ENCODE measurements at regions not wholly inside any gene's neighbourhood (a gene's known extent, or its start where the extent isn't known, plus 50 kb on each side); places are given as distances from the start of the nearest gene placed in this dataset.
"Not testable (repeated sequence)": the region's sequence is repeated elsewhere in the genome, so short reads cannot be mapped to it uniquely, and the experiment has no call there.

DNA sequence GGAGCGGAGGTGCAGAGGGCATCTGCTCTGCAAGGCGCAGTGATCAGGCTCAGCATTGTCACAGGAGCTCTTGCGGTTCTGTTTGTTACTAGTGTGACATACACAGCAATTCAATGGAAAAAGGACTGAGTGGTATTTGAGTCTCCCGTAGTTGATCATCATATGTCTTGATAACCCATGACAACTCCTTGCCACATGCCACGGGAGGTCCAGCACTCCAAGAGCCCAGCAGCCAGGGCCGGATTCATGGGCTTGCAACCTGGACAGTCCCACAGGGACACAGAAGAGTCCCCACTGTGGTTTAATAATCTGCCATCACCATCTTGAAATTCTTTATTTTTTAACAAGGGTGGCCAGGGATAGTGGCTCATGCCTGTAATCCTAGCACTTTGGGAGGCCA, 58.1 kb upstream of the ROPN1B start:
- H3K9me3 Mint-ChIP-seq (ENCODE audit: low read depth); H3K27me3 Mint-ChIP-seq; H3K36me3 Mint-ChIP-seq; H3K4me3 Mint-ChIP-seq; H3K4me1 Mint-ChIP-seq (ENCODE audit: low read depth); H3K27ac Mint-ChIP-seq: not testable (repeated sequence)

DNA sequence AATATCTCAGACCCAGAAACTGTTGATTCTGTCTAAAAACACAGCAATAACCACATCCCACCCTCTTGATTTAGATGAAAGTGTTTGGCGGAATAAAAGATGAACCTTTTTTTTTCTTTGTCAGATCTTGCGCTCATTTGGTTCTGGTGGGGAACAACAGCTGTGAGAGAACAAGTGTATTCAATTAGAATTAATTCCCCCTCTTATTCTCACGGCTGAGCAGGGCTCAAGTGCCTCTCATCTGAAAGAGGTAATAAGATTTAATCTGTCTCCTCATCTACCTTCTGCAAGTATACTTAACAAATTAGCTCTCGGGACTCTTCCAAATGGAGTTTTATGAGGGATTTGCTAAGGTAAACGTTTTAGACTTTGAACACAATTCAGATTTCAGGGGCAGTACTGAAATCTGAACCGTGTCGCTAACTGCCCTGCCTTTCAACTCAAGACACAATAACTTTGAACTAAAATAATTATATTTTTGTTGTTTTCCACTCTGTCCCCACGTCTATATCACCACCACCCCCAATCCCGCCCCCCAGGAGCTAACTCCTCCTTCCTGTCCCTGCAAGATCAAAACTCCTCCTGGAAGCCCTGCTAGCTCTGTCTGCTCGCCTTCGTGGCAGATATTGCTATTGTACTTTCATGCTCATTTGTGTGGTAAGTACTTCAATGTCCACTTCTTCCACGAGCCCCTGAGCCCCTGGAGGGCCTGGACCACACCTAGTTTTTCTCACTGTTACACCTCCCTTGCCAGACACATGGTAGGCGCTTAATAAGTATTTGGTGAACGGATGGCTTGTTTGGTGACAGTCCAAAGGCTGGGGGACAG, 54.2 kb upstream of the ROPN1B start:
- Mint-ChIP-seq H3K4me1 (ENCODE audit: low read depth) (peaks cover 25% of the 10 kb centered on the region), H3K4me3 (peak overlapping the region; percentile 92)
- not testable (repeated sequence) for H3K36me3 Mint-ChIP-seq; H3K27me3 Mint-ChIP-seq; H3K9me3 Mint-ChIP-seq (ENCODE audit: low read depth); H3K27ac Mint-ChIP-seq

DNA sequence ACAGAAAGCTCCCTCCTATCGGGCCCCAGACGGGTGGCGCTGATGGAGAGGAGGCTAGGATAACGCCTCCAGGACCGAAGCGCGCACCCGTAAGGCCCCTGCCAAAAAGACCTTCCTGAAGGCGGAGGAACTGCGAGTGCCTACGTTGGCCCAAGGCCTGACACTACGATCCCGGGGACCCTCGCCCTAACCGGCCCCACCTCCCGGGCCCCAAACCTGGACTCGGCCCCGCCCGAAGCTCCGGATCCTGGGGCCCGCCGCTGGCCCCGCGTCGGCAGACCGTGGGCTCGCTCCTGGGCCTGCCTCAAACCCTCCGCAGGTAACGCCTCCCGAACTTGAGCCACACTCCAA, 53.6 kb upstream of the ROPN1B start:
- not testable (repeated sequence) for H3K27me3 Mint-ChIP-seq; H3K36me3 Mint-ChIP-seq; H3K27ac Mint-ChIP-seq; H3K9me3 Mint-ChIP-seq (ENCODE audit: low read depth)
- Mint-ChIP-seq H3K4me3 (peak overlapping the region; percentile 92), H3K4me1 (ENCODE audit: low read depth) (peaks cover 25% of the 10 kb centered on the region)

DNA sequence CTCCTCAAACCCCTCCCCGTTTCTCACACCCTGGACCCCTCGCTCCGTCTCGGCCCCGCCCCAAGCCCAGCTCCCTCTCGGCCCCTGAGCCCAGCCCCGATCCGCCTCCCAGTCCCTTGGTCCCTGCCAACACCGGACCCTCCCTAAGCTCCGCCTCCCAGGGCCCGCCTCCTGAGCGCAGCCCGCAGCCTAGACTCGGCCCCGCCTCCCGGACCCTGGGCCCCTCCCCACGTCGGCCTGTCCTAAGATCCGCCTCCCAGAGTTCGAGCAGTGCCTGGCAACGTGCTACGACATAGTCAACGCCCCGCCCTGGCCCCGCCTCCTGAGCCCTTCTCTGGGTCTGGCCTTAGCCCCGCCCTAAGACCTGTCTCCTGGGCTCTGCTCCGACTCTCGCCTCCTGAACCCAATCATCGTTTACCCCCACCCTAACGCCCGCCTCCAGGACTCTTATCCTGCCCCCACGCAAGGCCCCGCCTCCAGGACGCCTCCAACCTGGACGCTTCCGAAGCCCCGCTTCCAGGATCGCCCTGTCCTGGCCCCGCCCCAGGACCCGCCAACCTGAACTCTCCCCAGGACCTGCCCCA, 53.1 kb upstream of the ROPN1B start:
- Mint-ChIP-seq H3K4me1 (ENCODE audit: low read depth) (peaks cover 25% of the 10 kb centered on the region), H3K4me3 (peak overlapping the region; percentile 92), H3K27ac (peak overlapping the region; percentile 41)
- H3K9me3 Mint-ChIP-seq (ENCODE audit: low read depth); H3K36me3 Mint-ChIP-seq; H3K27me3 Mint-ChIP-seq: not testable (repeated sequence)

DNA sequence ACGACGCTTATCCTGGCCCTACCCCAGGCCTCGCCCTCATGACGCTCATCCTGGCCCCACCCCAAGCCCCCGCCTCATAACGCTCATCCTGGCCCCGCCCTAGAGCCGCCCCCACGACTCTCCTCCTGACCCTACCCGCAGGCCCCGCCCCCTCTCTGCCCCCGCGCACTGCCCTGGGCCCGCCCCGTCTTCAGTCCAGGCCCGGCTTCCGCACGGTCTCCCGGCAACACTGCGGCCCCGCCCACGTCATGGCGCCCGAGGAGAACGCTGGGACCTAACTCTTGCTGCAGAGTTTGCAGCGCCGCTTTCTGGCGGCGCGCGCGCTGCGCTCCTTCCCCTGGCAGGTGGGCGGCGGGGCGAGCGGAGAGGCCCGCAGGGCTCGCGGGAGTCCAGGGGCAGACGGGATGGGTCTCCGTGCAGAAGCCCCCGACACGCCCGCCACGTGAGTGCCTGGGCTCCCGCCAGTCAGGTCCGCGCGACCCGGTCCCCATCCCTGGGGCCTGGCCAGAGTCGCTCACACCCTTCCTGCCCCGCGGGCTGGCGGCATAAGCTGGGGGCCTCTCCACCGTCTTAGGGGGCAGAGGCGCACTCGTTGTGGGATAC, 52.5 kb upstream of the ROPN1B start:
- Mint-ChIP-seq H3K27ac (peak overlapping the region; percentile 91), H3K4me1 (ENCODE audit: low read depth) (peaks cover 25% of the 10 kb centered on the region), H3K36me3 (no peaks in the 10 kb centered on the region), H3K27me3 (no peaks in the 10 kb centered on the region), H3K4me3 (peak overlapping the region; percentile 92), H3K9me3 (ENCODE audit: low read depth) (no peaks in the 10 kb centered on the region)

DNA sequence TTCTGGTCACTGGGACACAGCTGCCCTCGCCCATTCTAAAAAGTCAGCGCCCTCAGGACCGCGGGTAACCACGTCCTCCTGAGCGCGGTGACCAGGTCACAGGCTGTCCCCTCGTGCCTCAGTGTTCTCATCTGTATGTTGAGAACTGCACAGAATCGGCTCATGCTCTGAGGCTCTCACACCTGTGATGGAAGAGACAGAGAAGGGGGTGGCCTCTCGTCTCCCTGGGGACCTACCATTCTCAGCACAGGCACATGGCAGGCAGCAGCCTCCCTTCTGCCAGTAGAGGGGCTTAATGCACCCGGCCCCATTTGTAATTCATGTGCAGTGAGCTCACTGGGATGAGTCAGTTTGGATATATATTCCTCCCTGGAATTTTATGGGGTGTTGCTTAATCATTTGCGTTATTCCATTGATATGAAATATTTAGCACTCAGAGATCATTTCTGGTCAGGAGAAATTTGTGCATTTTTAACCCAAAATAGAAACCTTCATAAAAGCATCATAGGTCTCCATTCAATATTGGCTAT, 51.9 kb upstream of the ROPN1B start:
- Mint-ChIP-seq H3K4me3 (peak overlapping the region; percentile 92), H3K4me1 (ENCODE audit: low read depth) (peaks cover 25% of the 10 kb centered on the region), H3K27ac (peak overlapping the region; percentile 91)
- not testable (repeated sequence) for H3K9me3 Mint-ChIP-seq (ENCODE audit: low read depth); H3K36me3 Mint-ChIP-seq; H3K27me3 Mint-ChIP-seq

DNA sequence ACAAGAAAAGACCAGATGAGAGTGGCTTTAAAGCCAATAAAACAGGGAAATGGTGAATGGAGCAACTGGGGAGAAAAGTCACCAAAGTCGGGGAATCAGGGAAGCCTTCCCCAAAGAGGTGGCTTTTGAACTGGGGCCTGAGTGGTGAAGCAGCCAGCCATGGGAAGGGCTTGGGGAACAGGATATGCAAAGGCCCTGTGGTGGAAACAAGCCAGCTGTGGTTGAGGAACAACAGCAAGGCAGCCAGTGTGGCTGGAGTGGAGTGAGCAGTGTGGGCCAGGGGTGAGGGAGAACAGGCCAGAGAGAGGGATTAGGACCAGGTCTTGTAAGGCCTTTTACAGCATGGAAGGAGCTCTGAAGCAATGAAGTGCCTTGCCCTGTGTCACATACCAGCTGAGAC, 51.0 kb upstream of the ROPN1B start:
- not testable (repeated sequence) for H3K36me3 Mint-ChIP-seq; H3K9me3 Mint-ChIP-seq (ENCODE audit: low read depth); H3K27me3 Mint-ChIP-seq
- H3K4me1 Mint-ChIP-seq (ENCODE audit: low read depth), result peaks cover 25% of the 10 kb centered on the region
- H3K4me3 Mint-ChIP-seq, result peak overlapping the region; percentile 92
- peak overlapping the region; percentile 34 for H3K27ac Mint-ChIP-seq

DNA sequence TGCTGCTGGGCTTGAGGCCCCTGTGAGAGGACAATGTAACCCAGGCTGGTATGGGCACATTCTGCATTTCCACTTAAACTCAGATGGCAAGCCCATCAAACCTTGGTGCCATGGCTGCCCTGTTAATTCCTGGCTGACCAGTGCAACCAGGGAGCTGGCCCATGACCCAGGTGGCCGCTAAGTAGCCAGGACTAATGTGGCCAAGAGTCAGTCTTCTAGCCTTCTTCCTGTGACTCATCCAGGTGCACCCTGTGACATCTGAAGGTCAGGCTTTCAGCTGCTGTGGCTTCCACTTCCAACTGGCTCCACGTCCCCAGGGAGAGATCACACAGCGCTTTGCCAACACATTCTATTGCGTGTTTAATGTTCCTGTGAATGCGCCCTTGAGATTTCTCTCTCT, 50.5 kb upstream of the ROPN1B start:
- Mint-ChIP-seq H3K27ac (peak overlapping the region; percentile 34), H3K4me3 (peak overlapping the region; percentile 63)
- H3K27me3 Mint-ChIP-seq, result not testable (repeated sequence)

DNA sequence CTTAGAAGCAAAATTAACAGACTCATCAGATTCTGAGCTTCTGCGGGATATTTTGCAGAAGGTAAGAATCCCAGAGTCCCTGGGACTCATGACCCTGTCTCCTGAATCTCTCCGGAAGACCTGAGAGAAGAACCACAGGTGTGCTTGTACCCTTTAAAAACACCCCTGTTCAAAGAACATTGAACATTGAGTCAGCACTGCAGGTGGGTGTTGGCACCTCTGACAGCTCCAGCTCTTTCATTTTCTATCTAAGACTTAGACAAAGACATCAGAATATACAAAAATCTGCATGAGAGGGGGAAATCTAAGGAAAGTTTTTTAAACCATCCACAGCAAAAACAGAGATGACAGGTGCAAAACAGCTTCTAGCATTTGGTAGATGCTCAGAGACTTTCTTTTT, 50.1 kb upstream of the ROPN1B start:
- H3K27ac Mint-ChIP-seq, result peak overlapping the region; percentile 28
- not testable (repeated sequence) for H3K36me3 Mint-ChIP-seq; H3K9me3 Mint-ChIP-seq (ENCODE audit: low read depth); H3K27me3 Mint-ChIP-seq
- peaks cover 25% of the 10 kb centered on the region for H3K4me1 Mint-ChIP-seq (ENCODE audit: low read depth)
- H3K4me3 Mint-ChIP-seq, result peak overlapping the region; percentile 63

More for the DNA sequence above, 50.5 kb upstream of the ROPN1B start:
- H3K4me1 Mint-ChIP-seq (ENCODE audit: low read depth), result peaks cover 25% of the 10 kb centered on the region
- H3K36me3 Mint-ChIP-seq; H3K9me3 Mint-ChIP-seq (ENCODE audit: low read depth): not testable (repeated sequence)
